RPMI8226 (cell line): ENCODE measurements at regions not wholly inside any gene's neighbourhood (a gene's known extent, or its start where the extent isn't known, plus 50 kb on each side); places are given as distances from the start of the nearest gene placed in this dataset.

ENCODE experiments used
- DNase-seq: peaks from one replicate; pipeline ENCODE4 v3.0.0-alpha.2; 2015

- no peak for DNase-seq
Observed at GRCh38 chr15:70195587-70196305, 98.0 kb upstream of the TLE3 start.

- DNase-seq, result no peak
Observed at GRCh38 chr15:70195171-70195570, 97.5 kb upstream of the TLE3 start.

GRCh38 chr15:70194266-70194665 lies 96.5 kb upstream of the TLE3 start:
- no peak for DNase-seq

GRCh38 chr15:70193734-70194133 lies 96.0 kb upstream of the TLE3 start:
- no peak for DNase-seq

GRCh38 chr15:70192490-70192889 lies 94.8 kb upstream of the TLE3 start:
- no peak for DNase-seq

GRCh38 chr15:70192041-70192440 lies 94.3 kb upstream of the TLE3 start:
- no peak for DNase-seq

- DNase-seq, result no peak
Observed at GRCh38 chr15:70190965-70191364, 93.2 kb upstream of the TLE3 start.

GRCh38 chr15:70189826-70190695 lies 92.3 kb upstream of the TLE3 start:
- DNase-seq, result no peak

GRCh38 chr15:70188286-70188685 lies 90.6 kb upstream of the TLE3 start:
- no peak for DNase-seq

GRCh38 chr15:70187331-70187730 lies 89.6 kb upstream of the TLE3 start:
- DNase-seq, result no peak

GRCh38 chr15:70186152-70186551 lies 88.4 kb upstream of the TLE3 start:
- no peak for DNase-seq

GRCh38 chr15:70185251-70185711 lies 87.6 kb upstream of the TLE3 start:
- DNase-seq, result no peak

GRCh38 chr15:70182858-70183695 lies 85.4 kb upstream of the TLE3 start:
- no peak for DNase-seq

- DNase-seq, result no peak
Observed at GRCh38 chr15:70181626-70182255, 84.0 kb upstream of the TLE3 start.

GRCh38 chr15:70180186-70180875 lies 82.6 kb upstream of the TLE3 start:
- no peak for DNase-seq

GRCh38 chr15:70179309-70179892 lies 81.7 kb upstream of the TLE3 start:
- DNase-seq, result no peak

- DNase-seq, result no peak
Observed at GRCh38 chr15:70178335-70179084, 80.8 kb upstream of the TLE3 start.

GRCh38 chr15:70172566-70173225 lies 75.0 kb upstream of the TLE3 start:
- DNase-seq, result no peak

- DNase-seq, result no peak
Observed at GRCh38 chr15:70172124-70172523, 74.4 kb upstream of the TLE3 start.

- no peak for DNase-seq
Observed at GRCh38 chr15:70171256-70171886, 73.7 kb upstream of the TLE3 start.
